Cerebellar cortex (tissue), 1 donor: ENCODE measurements at regions not wholly inside any gene's neighbourhood (a gene's known extent, or its start where the extent isn't known, plus 50 kb on each side); places are given as distances from the start of the nearest gene placed in this dataset.

Experiments
- DNase-seq: peaks from one replicate; pipeline ENCODE4 v3.0.0-alpha.2; 2015; ENCODE audit warnings: low spot score

DNA sequence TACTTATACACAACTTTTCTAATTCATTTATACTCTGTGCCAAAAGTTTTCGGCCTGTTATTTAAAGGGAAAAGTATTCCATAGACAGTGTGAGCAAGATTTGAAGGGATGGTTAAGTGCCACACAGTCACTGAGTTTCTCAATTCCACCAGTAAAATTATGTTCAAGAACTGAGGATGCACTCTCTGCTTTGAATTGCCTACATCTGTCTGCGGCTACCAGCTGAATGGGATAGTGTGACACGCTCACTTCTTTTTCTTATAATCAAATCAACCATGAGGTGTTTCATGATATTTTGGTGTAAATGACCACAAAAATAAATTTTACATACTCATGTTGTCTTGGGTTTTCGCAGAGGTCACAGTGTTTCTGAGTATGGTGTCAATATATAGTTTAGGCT lies 218.4 kb upstream of the TMEM161B start:
- no peak for DNase-seq

DNA sequence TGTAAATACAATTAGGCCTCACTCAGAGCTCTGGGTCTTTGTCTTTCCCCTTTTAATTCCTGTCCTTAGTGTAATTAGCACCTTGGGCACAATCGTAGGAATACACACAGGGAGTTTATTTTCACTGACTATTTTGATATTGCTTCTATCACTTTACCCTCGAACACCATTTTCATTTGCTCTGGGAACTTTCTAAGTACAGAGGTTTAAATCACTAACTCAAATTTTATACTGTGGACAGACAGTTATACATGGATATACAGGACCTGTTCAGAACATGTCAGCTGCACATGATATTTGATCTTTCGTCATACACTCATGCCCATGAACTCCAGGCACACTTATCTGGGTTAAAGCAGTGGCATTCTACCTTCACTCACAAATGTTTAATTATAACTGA lies 217.8 kb upstream of the TMEM161B start:
- no peak for DNase-seq

DNA sequence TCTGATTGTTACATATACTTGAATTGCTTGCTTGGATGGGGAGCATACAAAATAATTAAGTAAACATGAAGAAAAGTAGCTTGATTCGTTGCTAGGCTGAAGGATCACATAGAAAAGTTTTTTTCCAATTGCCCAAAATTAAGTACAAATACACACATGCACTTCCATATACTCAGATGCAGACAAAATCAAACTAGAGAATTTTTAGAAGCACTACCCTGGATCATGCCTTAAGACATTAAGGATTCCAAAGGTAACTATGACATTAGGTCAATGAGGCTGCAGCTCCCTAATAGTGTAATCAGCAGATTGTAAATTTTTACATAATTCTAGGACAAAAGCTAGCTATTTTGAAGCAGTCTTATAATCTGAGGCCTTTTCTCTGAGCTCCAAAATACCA lies 216.9 kb upstream of the TMEM161B start:
- no peak for DNase-seq

DNA sequence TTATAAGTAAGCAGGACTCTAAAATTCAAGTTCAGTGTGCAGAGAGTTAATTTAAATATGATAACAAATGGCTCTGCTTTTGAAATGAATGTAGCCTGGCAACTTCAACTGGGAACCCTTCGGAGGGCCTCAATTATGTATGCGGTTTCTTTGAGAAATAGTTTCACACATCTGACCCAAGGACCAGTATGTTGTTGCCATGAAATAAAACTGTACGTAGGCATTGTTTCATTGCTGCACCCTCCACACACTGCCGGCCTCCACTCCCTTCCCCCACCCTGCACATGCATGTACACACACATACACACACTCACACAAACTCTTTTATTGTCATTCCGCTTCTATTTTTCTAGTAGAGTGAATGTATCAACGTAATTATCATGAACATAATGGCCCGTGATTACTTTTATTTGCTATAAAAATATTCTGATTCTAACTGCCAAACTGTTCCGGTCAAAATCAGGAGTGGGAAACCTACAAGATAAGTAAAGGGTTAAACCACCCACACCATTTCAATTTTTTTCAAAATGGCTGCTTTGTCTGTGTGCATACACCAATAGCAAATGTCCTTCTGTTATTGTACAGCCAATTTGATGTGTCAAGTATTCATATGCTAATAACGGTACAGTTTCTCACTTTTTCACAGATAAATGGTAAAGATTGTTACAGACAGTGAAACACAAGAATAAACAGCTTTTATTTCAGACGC lies 215.5 kb upstream of the TMEM161B start:
- DNase-seq, result no peak

DNA sequence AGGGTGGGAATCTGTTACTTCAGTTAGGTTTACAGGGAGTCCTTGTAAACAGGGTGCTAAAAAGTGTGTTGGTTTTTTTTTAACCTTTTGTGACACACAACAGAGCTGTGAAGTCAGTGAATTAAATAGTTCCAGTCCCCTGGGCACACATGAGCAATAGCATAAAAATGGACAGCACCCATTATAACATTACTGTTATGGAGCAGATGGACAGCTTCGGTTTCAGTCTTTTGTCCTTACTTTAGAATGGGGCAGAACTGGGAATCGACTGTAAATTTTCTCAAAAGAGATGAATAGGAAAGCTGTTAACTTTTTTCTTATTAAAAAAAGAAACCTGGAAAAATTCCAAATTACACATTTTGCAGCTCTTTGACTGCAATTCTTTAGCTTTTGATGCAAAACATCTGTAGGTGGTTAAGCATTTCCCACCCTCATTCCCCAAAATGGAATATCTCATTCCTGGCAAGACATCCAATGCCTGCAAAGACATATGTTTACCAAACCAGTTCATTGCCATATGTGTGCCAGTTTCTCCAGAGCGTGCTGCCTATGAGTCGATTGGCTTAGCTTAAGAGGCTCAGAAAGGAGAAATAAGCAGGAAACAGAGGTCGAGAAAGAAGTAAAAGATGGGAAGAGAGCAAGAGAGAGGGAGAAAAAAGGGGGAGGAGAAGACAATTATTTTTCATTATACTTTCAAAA lies 212.3 kb upstream of the TMEM161B start:
- peak; percentile 92 for DNase-seq

DNA sequence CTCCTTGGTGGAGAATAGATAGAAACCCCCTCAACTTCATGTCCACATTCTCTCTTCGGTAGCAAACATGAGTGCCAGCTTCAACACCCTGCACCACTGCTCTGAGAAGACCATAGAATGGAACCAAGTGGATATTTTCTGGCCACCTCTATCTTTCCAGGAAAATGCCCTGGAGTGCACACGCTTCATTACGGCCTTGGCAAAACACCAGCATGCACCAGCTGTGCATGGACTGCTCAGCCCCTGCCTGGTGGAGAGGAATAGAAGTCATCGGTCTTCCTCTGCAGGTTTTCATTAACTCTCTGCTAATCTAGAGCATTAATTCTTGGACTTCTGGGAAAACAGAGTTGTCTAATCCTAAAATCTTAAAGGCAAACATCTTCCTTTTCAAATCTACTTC lies 211.6 kb upstream of the TMEM161B start:
- peak; percentile 39 for DNase-seq

DNA sequence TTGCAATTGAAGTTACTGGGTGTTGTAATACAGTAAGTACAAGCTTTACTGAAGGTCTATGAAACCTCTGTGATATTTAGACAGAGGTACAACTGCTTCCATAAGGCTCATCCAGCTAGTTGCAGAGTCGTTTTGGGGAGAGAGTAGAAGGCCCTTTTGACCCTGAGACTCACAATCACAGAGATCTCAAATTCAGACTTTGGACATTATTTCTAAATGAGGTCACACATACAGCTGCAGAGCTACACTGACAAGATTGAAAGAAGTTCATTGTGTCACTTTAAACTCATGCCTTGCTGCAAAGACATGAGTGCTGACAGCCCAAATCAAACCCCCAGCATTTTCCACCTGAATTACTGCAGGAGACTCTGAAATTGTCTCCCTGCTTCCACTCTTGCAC lies 205.9 kb upstream of the TMEM161B start:
- DNase-seq, result no peak

DNA sequence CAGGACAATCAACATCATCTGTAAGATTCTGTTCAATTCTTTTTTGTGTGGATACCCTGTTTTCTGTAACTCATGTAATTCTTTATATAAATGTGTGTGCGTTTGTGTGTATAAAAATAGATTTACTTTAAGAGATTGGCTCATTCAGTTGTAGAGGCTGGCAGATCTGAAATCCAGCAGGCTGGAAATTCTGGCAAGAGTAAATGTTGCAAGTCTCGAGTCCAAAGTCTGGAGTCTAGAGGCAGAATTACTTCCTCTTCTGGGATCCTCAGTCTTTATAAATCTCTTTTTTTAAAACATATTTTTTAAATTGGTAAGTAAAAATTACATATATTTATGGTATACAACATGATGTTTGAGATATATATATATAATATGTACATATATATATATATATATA lies 202.1 kb upstream of the TMEM161B start:
- no peak for DNase-seq

DNA sequence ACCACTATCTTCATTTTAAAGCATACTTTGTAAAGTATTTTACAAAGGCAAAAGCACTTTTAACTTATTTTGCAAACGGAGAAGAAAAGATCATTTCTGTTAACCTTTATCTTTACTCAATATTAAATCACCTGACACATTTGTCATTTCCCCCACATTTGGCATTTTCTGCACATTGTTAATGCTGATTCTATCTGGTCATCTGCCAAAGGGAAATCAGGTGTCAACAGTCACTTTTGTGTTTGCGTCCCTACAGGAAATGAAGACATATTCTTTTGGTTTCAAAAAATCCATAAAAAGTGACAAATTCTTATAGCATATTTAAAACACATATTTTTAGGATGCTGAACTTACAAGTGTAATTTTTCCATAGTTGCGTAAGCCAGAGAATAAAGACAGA lies 191.3 kb upstream of the TMEM161B start:
- DNase-seq, result no peak

DNA sequence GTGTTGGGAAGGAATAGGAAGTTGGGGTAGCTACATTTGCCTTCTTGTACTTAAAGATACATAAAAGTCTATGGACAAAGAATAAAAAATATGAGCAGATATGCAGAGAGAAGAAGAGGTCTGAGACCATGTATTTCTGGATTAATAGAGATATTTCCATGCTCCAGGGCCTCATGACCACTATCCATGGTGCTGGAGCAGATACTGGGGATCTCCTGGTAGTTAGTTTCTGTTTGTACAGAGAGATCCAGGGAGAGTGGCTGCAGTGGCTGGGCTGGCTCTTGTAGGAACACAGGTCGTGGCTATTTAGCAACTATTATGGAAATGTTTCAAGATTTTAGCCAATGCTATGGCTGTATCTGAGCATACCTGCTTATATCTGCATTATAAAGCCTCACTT lies 184.2 kb upstream of the TMEM161B start:
- DNase-seq, result no peak

DNA sequence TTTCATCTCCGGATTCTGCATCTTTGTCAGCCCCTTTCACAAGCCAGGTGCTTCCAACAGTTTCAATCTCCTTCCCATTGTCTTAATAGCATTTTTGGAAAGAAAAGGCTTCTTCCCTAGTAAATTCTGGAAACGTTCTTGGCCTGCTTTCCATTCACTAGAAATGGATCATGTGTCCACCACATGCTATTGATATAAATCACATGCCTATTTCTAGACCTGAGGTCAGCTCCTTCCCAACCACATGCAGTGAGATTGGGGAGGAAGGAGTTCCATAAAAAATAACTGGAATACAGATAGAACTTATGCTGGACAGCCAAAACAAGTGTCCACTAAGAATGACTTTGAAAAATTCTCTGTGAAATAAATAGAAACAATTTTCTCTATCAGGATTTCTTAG lies 181.6 kb upstream of the TMEM161B start:
- DNase-seq, result no peak

DNA sequence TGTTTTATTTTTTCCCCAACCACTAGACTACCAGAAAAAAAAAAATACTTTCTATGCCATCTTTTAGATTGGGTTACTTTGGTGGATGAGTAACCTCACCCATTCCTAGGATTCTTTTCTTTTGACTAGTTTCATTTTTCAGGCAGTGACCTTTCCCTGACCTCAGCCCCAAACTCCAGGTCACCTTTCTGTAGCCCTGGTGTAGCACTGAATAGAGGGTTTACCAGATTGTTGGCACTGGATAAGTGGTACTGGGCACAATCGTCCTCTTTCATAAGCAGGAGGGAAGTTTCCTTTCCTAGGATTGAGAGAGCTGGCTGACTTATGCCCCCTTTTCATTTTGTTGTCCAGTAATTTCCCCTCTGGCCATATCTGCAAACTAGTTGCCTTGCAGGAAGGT lies 169.4 kb upstream of the TMEM161B start:
- no peak for DNase-seq

DNA sequence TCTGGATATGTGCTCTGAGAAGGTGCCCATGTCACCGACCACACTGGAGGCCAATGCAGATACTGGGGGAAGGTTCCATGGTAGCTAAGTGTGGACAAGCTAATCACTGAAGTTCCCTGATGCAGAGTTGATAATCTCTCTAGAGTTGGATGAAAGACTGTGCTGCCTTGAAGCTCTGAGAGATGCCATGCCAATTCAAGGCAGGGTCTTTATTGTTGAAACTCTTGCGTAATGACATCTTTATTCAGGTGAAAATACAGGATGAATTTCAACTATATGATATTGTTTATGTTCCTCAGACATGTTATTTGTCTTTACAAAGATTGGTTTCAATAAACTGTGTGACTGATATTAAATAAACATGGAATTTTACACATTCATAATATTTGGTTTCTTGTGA lies 167.6 kb upstream of the TMEM161B start:
- no peak for DNase-seq

DNA sequence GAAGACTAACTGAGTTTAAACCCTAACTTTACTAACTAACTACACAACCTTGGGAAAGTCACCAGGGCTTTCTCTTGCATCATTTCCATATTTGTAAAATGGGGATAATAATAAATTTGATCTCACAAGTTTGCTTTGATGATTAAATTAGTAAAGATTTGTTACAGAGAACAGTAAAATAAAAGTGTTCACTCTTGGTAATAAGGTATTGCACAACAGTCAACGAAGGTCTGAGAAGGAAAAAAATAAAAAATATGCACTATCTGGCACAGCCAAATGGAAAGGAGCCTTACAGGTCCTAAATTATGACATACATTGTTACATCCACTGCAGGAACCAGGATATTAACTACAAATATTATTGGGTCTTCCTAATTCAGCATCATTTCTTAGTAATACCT lies 160.0 kb upstream of the TMEM161B start:
- DNase-seq, result no peak

DNA sequence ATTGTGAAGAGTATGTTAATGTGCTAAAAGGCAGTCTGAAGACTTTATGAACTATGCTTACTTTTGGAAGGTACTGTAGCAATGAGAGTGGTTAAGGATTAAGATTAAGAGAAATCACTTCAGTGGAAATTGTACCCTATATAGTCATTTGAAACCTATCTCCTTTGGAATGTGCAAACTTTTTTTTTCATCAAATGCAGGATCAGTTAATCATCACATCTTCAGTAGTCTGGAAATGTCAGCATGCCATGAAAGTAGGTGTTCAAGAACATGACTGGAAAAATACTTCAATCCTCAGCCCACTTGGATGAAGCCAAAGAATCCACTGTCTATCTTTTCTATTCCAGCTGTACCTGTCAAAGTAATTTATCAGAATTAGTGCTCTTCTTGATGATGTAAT lies 157.8 kb upstream of the TMEM161B start:
- no peak for DNase-seq

DNA sequence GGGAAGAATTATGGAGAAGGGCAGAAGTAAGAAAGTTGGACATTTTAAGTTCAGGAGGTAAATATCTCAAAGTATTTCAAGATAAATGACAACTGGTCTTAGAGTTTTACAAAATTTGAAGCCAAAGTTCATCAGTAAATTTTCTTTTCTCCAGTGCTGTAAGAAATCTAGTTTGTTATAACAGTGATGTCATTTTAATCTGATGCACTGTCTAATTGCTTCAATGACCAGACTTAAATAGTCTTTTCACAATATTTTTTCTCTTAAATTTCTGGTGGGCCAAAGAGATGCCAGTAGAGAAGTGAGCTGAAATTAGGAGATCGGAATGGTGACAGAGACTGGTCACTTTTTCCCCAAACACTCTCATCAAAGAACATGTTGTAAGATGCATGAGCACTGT lies 156.5 kb upstream of the TMEM161B start:
- DNase-seq, result no peak

DNA sequence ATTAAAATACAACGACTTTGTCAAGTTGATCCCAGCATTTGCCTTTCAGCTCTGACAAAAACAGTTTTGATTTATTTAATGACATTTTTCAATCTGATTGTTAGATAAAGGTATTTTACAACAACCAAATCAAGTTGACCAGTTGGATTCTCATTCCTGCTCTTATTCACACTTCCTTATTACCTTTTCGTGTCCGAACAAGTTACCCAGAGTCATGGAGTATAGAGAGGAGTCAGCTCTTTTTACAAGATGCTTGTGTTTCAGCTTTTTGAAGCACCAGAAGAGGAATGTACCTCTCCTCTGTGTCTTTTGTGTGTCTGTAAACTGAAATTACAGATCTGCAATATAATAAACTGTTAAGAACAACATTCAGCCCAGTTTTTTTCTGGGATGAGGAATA lies 151.3 kb upstream of the TMEM161B start:
- no peak for DNase-seq

DNA sequence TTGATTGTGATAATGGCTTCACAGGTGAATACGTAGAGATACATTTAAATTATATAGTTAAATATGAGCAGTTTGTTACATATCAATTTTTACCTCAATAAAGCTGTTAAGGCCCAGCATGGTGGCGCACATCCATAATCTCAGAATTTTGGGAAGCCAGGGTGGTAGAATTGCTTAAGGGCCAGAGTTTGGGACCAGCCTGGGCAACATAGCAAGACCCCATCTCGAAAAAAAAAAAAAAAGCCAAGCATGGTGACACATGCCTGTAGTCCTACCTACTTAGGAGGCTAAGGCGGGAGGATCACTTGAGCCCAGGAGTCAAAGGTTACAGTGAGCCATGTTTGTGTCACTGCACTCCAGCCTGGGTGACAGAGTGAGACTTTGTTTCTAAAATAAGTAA lies 138.7 kb upstream of the TMEM161B start:
- DNase-seq, result no peak

DNA sequence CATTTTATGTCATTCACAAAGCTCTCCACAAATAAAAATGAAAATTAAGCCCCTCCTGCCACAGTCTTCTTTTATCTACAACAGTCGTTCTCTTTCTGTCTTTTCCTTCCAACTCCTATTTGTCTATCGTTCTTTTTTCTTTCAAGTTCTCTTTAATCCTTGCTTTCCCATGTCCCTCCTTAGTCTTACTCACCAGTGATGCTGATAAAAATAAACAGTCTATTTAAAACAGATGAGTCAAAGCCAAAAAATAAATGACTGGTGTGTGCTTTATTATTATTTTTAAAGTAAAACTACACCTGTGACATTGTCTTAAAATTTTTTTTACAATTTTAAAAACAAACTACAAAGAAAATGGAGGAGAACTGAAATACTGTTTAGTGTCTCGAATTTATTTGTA lies 137.1 kb upstream of the TMEM161B start:
- peak; percentile 15 for DNase-seq

DNA sequence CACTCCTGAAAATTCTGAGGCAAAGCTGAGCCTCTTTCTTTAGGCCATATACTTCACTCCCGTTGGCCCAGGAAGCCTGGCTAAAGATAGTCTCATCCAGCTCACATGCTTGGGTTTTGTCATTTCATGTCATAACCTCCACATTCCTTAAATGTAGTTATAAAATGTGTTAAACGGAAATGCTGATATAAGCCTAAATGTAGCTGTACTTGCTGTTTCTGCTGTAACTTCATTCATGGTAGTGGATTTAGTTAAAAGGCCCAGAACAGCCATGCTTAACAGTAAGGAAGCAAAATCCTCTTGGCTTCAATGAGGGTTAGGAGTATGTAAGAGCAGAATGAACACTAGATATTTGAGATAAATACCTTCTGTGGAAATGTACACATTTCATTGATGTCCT lies 135.8 kb upstream of the TMEM161B start:
- no peak for DNase-seq

DNA sequence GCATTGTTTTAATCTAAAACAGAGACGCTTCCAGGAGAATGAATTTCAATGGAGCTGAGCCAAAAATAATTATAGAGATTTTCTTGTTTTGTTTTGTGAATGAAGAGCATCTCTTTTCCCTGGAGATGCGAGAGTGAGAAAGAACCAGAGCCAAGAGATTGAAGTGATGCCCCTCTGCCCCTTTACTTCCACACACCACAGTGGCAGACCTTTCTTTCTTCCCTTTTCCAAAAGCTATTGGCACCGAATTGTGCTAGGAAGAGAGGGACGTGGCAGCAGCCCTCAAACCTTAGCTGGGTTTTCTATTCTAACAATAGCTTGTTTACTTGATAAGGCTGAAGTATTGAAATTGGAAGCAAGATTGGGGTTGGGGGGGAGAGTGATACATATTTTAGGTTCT lies 133.0 kb upstream of the TMEM161B start:
- peak; percentile 62 for DNase-seq

DNA sequence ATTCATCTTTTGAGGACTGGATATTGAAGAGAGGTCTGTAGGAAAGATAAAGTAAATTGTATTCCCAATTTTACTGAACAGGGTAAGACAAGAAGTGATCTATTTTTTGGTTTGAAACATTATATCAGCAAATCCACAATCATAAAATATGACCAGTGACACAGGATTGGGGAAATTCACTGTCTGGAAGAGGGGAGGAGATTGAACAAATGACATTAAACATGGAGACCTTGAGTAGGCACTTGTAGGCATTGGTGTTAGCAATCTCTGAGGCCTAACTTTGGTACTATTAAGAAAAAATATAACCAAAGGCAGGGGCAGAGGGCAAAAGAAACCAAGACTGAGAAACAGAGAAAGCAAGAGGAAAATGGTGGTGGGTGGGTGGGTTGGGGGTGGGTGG lies 132.6 kb upstream of the TMEM161B start:
- no peak for DNase-seq

DNA sequence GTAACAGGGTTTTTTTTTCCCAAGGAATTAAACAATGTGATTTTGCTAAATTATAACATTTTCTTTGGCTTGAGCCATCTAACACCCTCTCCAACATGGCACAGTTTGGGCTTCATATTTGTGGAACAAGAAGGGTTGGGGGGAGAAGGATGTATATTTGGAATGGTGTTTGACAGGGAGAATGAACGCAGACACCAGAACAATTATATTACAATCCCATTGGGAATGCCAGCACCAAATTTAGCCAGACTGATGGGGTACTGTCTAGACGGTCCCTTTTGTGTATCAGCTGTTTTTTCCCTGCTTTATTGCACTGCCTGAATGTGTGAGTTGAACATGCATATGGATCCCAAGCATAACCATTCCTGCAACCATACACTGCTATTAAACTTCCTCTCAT lies 130.9 kb upstream of the TMEM161B start:
- no peak for DNase-seq

DNA sequence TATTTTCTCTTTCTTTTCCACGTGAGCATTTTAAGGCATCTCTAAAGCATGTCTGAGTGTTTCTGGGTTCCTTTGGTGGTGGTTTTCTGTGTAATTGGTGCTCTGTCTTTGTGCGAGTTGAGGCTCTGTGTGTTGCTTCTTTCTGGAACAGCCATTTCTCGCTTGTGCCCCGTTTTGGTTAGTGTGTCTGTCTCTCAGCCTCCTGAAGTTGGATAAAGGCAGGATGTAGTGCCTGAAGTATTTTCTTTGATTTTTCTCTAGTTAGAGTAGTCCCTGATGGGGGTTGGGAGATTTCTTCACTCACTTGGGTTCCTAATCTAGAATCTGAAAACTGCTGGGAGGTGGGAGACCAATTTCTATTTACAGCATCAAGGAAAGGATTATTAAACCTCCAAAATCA lies 129.7 kb upstream of the TMEM161B start:
- DNase-seq, result peak; percentile 52
